GM12892 (cell line): ENCODE measurements at regions not wholly inside any gene's neighbourhood (a gene's known extent, or its start where the extent isn't known, plus 50 kb on each side); places are given as distances from the start of the nearest gene placed in this dataset.

Experiments
- DNase-seq: peaks from one replicate; pipeline ENCODE4 v3.0.0; 2011; ENCODE audit not compliant: insufficient read length
- FAIRE-seq: peaks from 2 replicates; lab custom pipeline; 2011; peaks lifted over from hg19 to GRCh38; lab: Jason Lieb, UNC
- POLR2A ChIP-seq: IDR thresholded peaks from 2 replicates; pipeline ENCODE4 v1.6.1; 2011; ENCODE audit warnings: low read depth, low read length, control low read depth
- POLR2AphosphoS5 ChIP-seq: IDR thresholded peaks from 2 replicates; pipeline ENCODE4 v1.6.1; 2011; ENCODE audit warnings: low read depth, low read length, control low read depth
- TAF1 ChIP-seq: IDR thresholded peaks from 2 replicates; pipeline ENCODE4 v1.6.1; 2011; ENCODE audit warnings: low read depth, mild to moderate bottlenecking, control low read depth, low read length, borderline replicate concordance

DNA sequence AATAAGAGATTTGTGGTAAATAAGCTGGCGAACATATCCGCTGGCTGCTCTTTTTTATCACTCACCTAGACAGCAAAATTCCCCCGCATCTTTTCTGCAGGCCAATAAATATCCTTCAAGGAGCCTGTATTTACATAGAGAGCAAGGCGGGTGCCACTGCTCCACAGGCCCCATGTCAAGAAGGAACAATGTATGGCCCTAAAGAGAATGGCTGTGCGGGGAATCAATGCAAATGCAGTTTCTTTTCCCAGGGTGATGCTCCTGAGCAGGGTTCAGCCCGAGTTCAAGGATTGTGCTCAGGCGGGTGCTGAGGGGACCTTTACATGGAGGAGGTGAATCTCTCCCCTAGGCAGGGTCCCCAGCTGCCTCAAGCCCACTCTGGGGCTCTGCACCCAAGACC is 494.2 kb upstream of the ZMIZ1 start:
- TF ChIP-seq TAF1 (no peak), POLR2A (no peak), POLR2AphosphoS5 (no peak)
- FAIRE-seq, result no peak

DNA sequence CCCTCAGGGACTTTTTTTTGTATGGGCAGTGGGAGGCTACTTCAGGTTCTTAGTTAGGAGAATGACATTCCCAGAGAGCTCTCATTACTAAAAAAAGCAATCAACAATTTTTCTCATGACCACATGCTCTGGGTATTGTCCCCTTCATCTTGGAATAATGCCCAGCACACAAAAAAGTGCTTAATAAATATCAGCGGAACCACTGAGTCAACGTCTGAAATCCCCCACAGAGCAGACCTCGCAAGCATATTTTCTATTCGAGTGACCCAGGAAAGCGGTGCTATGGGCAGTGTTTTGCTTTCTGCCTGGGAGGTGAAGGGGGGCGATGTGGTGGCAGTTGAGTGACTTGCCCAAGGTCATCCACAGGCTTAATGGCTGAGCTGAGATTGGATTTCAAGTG is 493.4 kb upstream of the ZMIZ1 start:
- FAIRE-seq, result no peak

More for the DNA sequence above, 494.2 kb upstream of the ZMIZ1 start:
- no peak for DNase-seq

GRCh38 chr10:78576276-78576675 is 492.5 kb upstream of the ZMIZ1 start:
- DNase-seq, result no peak
- TF ChIP-seq POLR2AphosphoS5 (no peak), POLR2A (no peak), TAF1 (no peak)
- FAIRE-seq, result no peak

More for the DNA sequence above, 493.4 kb upstream of the ZMIZ1 start:
- DNase-seq, result no peak
- TF ChIP-seq POLR2AphosphoS5 (no peak), TAF1 (no peak), POLR2A (no peak)

GRCh38 chr10:78577712-78578111 is 491.1 kb upstream of the ZMIZ1 start:
- no peak for DNase-seq
- no peak for FAIRE-seq
- TF ChIP-seq POLR2AphosphoS5 (no peak), POLR2A (no peak), TAF1 (no peak)

- TF ChIP-seq POLR2A, result no peak
- no peak for TF ChIP-seq TAF1
- TF ChIP-seq POLR2AphosphoS5, result no peak
- DNase-seq (no peak), FAIRE-seq (no peak)
Observed at GRCh38 chr10:78578929-78579328, 489.8 kb upstream of the ZMIZ1 start.

DNA sequence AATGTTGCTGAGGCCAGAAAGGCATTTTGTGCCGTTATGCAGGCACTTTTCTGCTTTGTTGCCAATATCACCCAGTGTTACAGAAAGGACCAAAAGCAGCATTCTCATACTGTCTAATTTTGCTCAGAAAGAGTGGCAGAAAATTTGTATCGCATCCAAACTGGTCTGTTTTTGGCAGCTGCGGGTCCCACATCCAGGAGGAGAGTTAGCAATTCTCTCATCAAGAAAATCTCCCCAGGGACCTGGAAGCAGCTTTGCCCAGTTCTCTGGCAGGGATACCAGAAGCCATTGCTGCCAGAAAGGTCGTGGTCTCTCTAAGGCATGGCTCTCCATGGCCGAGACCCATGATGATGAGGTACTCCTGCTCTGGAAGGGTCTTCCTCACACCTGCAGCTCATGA is 489.2 kb upstream of the ZMIZ1 start:
- FAIRE-seq (no peak), DNase-seq (no peak)
- no peak for TF ChIP-seq POLR2A
- TF ChIP-seq TAF1, result no peak
- no peak for TF ChIP-seq POLR2AphosphoS5

- FAIRE-seq, result no peak
- no peak for DNase-seq
- no peak for TF ChIP-seq POLR2AphosphoS5
- no peak for TF ChIP-seq POLR2A
- no peak for TF ChIP-seq TAF1
Observed at GRCh38 chr10:78579995-78580394, 488.8 kb upstream of the ZMIZ1 start.

DNA sequence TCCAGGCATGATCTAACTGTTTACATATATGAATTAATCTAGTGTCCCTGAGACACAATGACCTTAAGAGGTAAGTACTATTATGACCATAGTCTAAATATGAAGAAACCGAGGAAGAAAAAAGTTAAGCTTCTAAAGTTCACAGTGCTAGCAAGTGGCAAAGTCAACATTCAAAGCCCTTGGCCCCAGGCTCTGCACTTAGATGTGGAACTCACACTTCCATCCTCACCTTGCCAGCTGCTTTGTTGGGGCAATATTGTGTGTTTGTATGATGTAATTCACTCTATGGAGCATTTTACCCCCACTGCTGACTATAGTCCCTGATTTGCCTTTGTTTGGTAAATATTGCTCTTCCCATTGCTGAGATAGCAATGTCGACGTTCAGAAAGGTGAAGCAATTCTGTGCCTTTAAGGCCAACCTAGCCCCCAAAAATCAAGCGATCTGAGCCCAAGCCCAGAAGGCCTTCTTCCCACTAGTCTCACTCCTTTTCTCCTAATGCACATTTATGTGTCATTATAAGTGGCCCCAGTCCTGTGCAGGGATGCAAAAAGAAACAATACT is 487.6 kb upstream of the ZMIZ1 start:
- DNase-seq (no peak), FAIRE-seq (no peak)
- TF ChIP-seq POLR2A (no peak), TAF1 (no peak), POLR2AphosphoS5 (no peak)

DNA sequence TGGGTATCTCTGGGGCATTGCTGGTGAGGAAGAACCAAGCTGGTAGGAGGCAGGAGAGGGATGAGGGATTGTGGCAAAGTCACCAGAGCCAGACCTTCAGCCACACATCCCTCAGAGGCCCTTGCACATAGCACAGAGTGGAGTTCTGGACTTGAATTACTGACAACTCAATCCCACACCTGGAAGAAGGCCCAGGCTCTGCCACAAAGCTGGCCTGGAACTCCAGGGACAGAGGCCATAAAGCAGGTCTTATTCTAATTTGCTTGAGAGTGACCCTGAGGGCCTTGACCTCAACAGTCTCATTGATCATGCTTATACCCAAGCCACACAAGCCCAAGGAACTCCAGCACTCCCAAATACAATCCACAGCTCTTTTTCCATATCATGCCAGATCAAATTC is 486.2 kb upstream of the ZMIZ1 start:
- no peak for TF ChIP-seq POLR2AphosphoS5
- TF ChIP-seq POLR2A, result no peak
- no peak for TF ChIP-seq TAF1
- no peak for DNase-seq
- no peak for FAIRE-seq

DNA sequence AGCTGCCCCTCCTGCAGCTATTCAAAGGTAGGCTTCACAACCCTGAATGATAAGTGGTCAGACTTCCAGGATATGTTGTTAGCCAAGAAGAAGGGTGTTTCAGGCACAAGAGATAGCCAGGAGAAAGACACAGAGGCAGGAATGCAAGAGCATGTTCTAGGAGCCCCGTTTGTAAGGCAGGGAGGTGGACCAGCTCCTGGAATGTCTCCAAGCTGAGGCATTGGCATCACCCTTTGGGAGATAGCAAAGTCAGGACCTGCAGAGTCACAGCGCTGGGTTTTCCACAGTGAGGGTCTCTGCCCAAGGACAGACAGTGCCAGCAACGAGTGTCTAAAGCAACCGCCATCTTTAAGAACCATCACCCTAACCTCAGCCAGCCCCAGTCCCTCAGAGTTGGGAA is 484.5 kb upstream of the ZMIZ1 start:
- TF ChIP-seq TAF1 (no peak), POLR2AphosphoS5 (no peak), POLR2A (no peak)
- no peak for DNase-seq
- no peak for FAIRE-seq

GRCh38 chr10:78584681-78585080 is 484.1 kb upstream of the ZMIZ1 start:
- no peak for TF ChIP-seq POLR2AphosphoS5
- TF ChIP-seq TAF1, result no peak
- TF ChIP-seq POLR2A, result no peak
- FAIRE-seq (no peak), DNase-seq (no peak)

DNA sequence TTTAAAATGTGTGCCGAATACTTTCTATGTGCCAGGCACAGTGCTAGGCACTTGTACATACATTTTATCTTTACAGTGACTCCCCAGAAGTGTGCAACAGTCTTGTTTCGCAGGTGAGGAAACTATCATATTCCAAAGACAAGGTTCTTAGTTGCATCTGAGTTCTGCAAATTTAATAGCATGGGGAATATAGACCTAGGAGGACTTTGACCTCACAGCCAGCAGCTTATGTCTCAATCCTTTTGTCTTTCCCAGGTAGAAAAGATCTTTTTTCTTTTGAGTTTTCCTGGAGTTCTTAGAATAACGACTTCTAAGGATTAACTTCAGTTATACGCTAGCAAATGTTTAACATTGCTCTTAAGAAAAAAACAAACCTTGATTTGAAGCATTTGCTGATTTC is 482.8 kb upstream of the ZMIZ1 start:
- no peak for TF ChIP-seq TAF1
- no peak for TF ChIP-seq POLR2AphosphoS5
- no peak for TF ChIP-seq POLR2A
- DNase-seq (no peak), FAIRE-seq (no peak)

DNA sequence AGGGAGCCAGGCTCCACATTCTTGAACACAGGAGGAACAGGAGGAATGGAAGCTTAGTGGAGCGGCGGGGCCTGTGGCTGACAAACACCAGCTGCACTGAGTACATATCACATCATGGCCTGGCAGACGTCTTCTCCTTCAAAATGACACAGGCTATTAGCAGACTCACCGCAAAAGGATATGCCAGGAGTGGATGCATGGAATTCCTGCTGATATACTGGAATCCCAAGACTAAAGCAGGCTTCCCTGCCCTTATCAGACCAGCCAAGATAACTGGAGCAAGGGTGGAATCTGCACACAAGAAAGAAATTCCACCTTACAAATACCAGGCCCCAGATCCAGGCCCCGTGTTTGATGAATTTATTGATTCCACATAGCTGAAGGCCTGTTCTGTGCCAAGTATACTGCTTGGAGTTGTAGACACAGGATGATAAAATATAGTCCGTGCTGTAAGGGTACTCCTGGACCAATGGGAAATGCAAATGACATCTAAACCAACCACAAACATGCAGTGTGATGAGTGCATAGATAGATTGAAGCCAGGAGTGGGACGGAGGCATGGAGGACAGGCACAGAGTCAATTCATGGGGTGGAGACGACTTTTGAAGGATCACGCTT is 480.5 kb upstream of the ZMIZ1 start:
- no peak for FAIRE-seq
- DNase-seq, result no peak
- no peak for TF ChIP-seq TAF1
- no peak for TF ChIP-seq POLR2AphosphoS5
- no peak for TF ChIP-seq POLR2A

DNA sequence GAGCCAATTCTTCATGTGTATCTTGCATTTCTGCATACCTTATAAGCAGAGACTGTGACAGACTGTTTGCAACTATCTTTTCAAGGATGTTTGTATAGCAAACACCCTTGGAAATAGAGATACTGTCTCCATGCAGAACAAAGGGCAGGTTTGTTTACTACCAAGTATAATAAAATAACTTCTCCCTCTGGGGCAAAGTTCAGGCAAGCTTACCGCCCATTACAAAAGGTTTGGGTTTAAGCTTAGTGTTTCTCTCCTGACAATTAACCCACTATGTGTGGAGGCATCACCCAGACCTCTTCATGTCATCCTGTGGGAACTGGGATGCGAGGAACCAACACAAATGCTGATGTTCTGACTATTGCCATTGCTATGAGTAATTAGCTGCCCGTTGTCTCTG is 479.1 kb upstream of the ZMIZ1 start:
- FAIRE-seq (no peak), DNase-seq (no peak)
- no peak for TF ChIP-seq POLR2AphosphoS5
- no peak for TF ChIP-seq TAF1
- no peak for TF ChIP-seq POLR2A
